GM18505 (cell line): ENCODE measurements at regions not wholly inside any gene's neighbourhood (a gene's known extent, or its start where the extent isn't known, plus 50 kb on each side); places are given as distances from the start of the nearest gene placed in this dataset.

Experiments used
- ATAC-seq: cut with Tn5 transposase; IDR thresholded peaks from one replicate; pipeline ENCODE4 v1.9.1; 2021; ENCODE audit not compliant: unreplicated experiment
- POLR2A ChIP-seq: IDR thresholded peaks from 4 replicates; pipeline ENCODE4 v1.6.1; 2011; ENCODE audit warnings: borderline replicate concordance; ENCODE audit not compliant: insufficient read depth, insufficient read length; ENCODE audit errors: extremely low read depth

DNA sequence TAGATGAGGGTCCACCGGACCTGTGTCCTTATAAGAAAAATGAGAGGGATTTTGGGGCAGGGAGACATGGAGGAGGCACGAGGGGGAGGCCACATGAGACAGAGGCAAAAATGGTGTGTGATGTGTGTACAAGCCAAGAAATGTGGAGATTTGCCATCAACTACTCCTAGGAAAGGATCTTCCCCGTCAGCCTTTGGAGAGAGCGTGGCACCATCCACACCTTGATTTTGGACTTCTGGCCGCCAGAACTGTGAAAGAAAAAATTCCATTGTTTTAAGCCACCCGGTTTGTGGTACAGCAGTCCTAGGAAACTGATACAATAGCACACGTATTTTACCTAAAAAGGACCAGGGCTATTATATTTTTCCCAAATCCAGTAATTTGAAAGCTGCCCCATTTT lies 829.0 kb upstream of the SALL3 start:
- no peak for TF ChIP-seq POLR2A
- no peak for ATAC-seq

GRCh38 chr18:78151234-78151633 lies 828.4 kb upstream of the SALL3 start:
- no peak for TF ChIP-seq POLR2A
- no peak for ATAC-seq

DNA sequence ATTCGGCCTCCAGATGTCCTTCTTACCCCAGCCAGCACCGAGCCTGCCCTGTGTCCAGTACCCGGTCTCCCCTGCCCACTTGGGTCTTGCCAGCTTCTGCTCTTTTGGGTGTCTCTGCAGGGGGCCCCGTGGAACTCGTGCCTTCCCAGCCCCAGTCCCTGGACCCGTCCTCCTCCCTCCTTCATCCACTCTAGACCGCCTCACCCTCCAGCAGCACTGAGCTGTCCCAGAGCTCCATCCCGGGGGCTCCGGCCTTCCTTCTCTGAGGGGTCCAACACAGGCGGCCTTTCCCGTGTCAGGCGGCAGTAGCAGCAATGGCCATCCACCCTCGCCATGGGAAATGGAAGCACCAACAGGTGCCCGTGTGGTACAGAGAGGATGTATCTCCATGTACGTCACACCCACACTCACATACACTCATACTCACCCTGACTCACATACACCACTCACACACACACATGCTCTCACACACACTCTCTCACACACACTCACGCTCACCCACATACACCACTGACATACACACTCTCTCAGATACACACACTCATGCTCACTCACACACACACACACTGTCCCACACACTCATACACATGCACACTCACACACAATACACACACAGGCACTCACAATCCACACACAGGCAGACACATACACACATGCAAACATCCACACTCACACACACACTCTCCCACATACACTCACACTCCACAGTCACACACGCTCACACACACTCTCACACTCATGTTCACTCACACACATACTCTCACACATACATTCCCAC lies 827.5 kb upstream of the SALL3 start:
- ATAC-seq: no peak
- no peak for TF ChIP-seq POLR2A

DNA sequence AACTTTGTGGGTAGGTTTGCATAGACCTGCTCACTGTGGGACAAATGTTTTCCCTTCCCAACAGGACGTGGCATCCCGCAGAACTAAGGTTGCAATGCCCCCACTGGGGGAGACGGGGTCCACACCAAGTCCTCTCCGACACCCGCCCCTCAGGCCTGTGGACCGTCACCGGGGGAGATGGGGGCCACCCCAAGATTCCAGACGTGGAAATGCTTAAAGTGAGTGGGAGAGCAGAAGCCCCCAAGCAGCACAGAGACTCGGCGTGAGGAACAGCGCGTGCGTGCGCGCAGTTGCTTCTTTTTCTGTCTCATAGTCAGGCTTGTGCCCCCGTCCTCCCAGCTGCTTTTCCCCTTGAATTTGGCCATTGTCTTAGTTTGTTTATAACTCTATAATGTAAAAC lies 826.3 kb upstream of the SALL3 start:
- ATAC-seq: no peak
- no peak for TF ChIP-seq POLR2A

GRCh38 chr18:78154444-78154843 lies 825.2 kb upstream of the SALL3 start:
- ATAC-seq: no peak

DNA sequence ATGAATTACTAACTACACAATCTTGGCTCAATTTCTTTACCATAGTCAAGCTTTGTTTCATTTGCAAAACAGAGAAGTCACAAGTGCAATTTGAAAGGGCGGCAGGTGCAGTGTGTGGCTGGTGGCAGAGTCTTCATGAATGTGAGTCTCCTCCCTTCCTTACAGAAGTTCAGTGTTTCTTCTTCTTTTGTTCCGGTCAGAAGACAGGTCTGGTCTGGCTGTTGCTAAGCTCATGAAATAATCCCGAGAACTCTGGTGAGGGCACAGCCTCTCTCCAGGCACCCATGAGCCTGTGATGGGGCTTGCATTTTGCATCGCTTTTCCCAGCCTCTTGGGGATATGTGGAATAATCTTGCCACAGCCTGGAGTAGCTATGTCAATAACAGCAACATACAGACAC lies 824.8 kb upstream of the SALL3 start:
- ATAC-seq: no peak
- TF ChIP-seq POLR2A: no peak

More at GRCh38 chr18:78154444-78154843, 825.2 kb upstream of the SALL3 start:
- no peak for TF ChIP-seq POLR2A

- no peak for TF ChIP-seq POLR2A
- ATAC-seq: no peak
Measured at GRCh38 chr18:78156466-78156865, 823.2 kb upstream of the SALL3 start.

- no peak for ATAC-seq
- no peak for TF ChIP-seq POLR2A
Measured at GRCh38 chr18:78158943-78159342, 820.7 kb upstream of the SALL3 start.

DNA sequence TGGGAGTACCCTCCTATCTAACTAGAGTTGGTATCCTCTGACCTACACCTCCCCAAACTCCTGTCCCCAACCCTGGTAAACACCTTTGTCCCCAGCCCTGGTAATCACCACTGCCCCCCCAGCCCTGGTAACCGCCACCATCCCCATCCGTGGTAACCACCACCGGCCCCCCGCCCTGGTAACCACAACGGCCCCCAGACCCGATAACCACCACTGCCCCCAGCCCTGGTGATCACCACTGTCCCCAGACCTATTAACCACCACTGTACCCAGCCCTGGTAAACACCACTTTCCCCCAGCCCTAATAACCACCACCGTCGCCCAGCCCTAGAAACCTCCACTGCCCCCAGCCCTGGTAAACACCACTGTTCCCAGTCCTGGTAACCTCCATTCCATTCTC lies 820.2 kb upstream of the SALL3 start:
- no peak for TF ChIP-seq POLR2A
- ATAC-seq: no peak

- no peak for TF ChIP-seq POLR2A
- no peak for ATAC-seq
Measured at GRCh38 chr18:78160961-78161656, 818.5 kb upstream of the SALL3 start.

DNA sequence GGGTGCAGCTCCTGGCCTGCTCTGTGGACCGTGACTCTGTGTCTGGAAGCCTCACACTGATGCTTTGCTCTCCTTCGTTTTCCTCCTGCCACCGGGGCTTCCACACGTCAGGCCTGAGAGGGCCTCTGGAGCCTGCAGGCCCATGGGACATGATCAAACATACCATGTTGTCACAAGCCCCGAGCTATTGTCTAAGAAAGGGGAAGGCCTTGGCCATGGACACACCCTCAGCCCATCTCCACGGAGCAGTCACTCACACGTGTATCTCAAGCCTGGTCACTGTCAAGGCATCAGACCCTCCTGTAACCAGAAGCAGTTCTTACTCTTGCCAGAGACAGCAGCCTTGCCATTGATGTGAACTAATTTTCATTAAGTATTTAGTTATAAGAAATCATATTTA lies 814.1 kb upstream of the SALL3 start:
- no peak for TF ChIP-seq POLR2A
- no peak for ATAC-seq

- no peak for ATAC-seq
- TF ChIP-seq POLR2A: no peak
Measured at GRCh38 chr18:78168526-78168925, 811.1 kb upstream of the SALL3 start.

DNA sequence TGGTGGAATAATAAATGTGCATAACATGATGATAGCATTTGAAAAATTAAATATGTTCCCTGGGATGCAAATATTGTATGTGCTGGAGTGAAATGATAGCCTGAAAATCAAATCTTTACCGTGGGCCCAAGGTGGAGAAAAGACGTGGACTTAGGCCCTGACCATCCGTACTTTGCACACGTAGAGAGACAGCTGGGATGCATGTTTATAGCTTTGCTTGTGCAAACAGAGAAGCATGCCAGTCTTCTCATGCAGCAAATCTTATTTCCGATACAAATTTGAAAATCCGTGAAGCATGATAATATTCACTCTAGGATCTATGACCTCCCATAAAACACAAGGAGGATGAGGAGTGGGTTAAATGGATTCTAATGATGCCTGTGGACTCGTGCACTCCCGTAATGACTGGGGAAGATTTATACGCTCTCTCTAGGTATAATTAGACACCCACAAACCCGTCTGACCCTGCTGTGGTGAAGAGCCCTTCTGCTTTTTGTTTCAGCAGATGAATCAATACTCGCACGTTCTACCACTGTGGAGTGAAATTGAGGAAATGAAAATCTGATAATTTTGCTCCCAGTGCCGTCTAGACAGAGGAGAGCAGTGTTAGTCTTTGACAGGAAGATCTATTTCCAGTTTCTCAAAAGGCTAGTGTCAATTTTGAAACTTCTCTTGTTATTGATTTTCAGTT lies 810.3 kb upstream of the SALL3 start:
- no peak for TF ChIP-seq POLR2A
- ATAC-seq: no peak

GRCh38 chr18:78171954-78172353 lies 807.7 kb upstream of the SALL3 start:
- ATAC-seq: no peak
- TF ChIP-seq POLR2A: no peak
